PC-3 (cell line): ENCODE measurements at regions not wholly inside any gene's neighbourhood (a gene's known extent, or its start where the extent isn't known, plus 50 kb on each side); places are given as distances from the start of the nearest gene placed in this dataset.

Source experiments
- ATAC-seq: fragments of 200-7000 bp; cut with Tn5 transposase; 2 replicates; pipeline ENCODE4 v1.9.1; 2020; ENCODE audit warnings: mild to moderate bottlenecking, moderate library complexity
- BruUV-seq: library from RNA; stranded (reverse); fragments of 400-500 nt; replicated peaks from 2 replicates; lab custom pipeline; 2021; lab: Mats Ljungman, UMichigan
- CTCF ChIA-PET: fragments of 300-600 bp; sonication (Branson Sonifier 250); formaldehyde crosslinking; loops from one replicate; lab custom pipeline; 2022; ENCODE audit warnings: antibody characterized with exemption; lab: Charles Lee
- POLR2A ChIA-PET: fragments of 300-600 bp; sonication (Branson Sonifier 250); formaldehyde crosslinking; loops from one replicate; lab custom pipeline; 2022; ENCODE audit warnings: antibody characterized with exemption; ENCODE audit not compliant: unreplicated experiment; lab: Charles Lee
- DNase-seq: peaks from one replicate; pipeline ENCODE4 v3.0.0-alpha.2; 2015
- H2AFZ ChIP-seq: fragments of 300-600 bp; sonication (generic); 2 replicates; pipeline ENCODE4 v1.6.0; 2016; ENCODE audit warnings: antibody characterized with exemption, low read length
- H3F3A ChIP-seq: fragments of 300-600 bp; sonication (generic); one replicate; pipeline ENCODE4 v1.6.0; 2017; ENCODE audit warnings: antibody characterized with exemption, low read length, control low read depth, mild to moderate bottlenecking; ENCODE audit not compliant: unreplicated experiment
- H3K27ac ChIP-seq: fragments of 300-600 bp; sonication (generic); 2 replicates; pipeline ENCODE4 v1.5.1; 2016; ENCODE audit warnings: mild to moderate bottlenecking, low read length
- H3K27me3 ChIP-seq: fragments of 300-600 bp; sonication (generic); 2 replicates; pipeline ENCODE4 v1.6.1; 2016; ENCODE audit warnings: low read length, mixed read lengths
- H3K36me3 ChIP-seq: fragments of 300-600 bp; sonication (generic); 2 replicates; pipeline ENCODE4 v1.6.1; 2016; ENCODE audit warnings: low read depth, mixed run types, low read length, mixed read lengths
- H3K4me1 ChIP-seq: fragments of 300-600 bp; sonication (generic); 2 replicates; pipeline ENCODE4 v1.5.1; 2016; ENCODE audit warnings: low read length; ENCODE audit not compliant: insufficient read depth
- H3K4me2 ChIP-seq: fragments of 300-600 bp; sonication (generic); 2 replicates; pipeline ENCODE4 v1.6.0; 2016; ENCODE audit warnings: low read length
- H3K4me3 ChIP-seq: fragments of 300-600 bp; sonication (generic); 2 replicates; pipeline ENCODE4 v1.5.1; 2016; ENCODE audit warnings: mild to moderate bottlenecking, low read length, mixed read lengths
- H3K79me2 ChIP-seq: fragments of 300-600 bp; sonication (generic); 2 replicates; pipeline ENCODE4 v1.6.1; 2017; ENCODE audit warnings: low read length, mixed read lengths
- H3K9ac ChIP-seq: fragments of 300-600 bp; sonication (generic); 2 replicates; pipeline ENCODE4 v1.6.0; 2016; ENCODE audit warnings: mild to moderate bottlenecking, low read length
- H3K9me2 ChIP-seq: fragments of 300-600 bp; sonication (generic); replicated peaks from 2 replicates; pipeline ENCODE4 v1.6.1; 2016; ENCODE audit warnings: mixed run types, low read length, mixed read lengths
- H3K9me3 ChIP-seq: fragments of 300-600 bp; sonication (generic); 2 replicates; pipeline ENCODE4 v1.6.1; 2016; ENCODE audit warnings: low read length, mixed read lengths
- H4K20me1 ChIP-seq: fragments of 300-600 bp; sonication (generic); 2 replicates; pipeline ENCODE4 v1.6.1; 2016; ENCODE audit warnings: low read length, mixed read lengths
- EZH2 ChIP-seq: fragments of 300-600 bp; sonication (generic); IDR thresholded peaks from one replicate; pipeline ENCODE4 v1.6.1; 2017; ENCODE audit warnings: antibody characterized with exemption, mild to moderate bottlenecking, low read length; ENCODE audit not compliant: unreplicated experiment
- EZH2phosphoT487 ChIP-seq: fragments of 300-600 bp; sonication (generic); IDR thresholded peaks from 2 replicates; pipeline ENCODE4 v1.6.1; 2018; ENCODE audit warnings: mild to moderate bottlenecking, antibody characterized with exemption, low read length, borderline replicate concordance
- intact Hi-C: fragments of 100-400 bp; cut with micrococcal nuclease; formaldehyde crosslinking; loops from 2 replicates; pipeline ENCODE4 v1.9.0; 2023
- TF ChIP-seq, protein P1 (sequence below): fragments of 300-600 bp; sonication (generic); conservative IDR thresholded peaks from 2 replicates; pipeline ENCODE4 v1.5.1; 2017; ENCODE audit warnings: antibody characterized with exemption, low read depth, mild to moderate bottlenecking, low read length

GRCh38 chr15:93563218-93563617, 474.2 kb upstream of the RGMA start:
- no TSS peak for BruUV-seq
- POLR2A ChIA-PET: no interaction called here
- TF ChIP-seq, protein P1, sequence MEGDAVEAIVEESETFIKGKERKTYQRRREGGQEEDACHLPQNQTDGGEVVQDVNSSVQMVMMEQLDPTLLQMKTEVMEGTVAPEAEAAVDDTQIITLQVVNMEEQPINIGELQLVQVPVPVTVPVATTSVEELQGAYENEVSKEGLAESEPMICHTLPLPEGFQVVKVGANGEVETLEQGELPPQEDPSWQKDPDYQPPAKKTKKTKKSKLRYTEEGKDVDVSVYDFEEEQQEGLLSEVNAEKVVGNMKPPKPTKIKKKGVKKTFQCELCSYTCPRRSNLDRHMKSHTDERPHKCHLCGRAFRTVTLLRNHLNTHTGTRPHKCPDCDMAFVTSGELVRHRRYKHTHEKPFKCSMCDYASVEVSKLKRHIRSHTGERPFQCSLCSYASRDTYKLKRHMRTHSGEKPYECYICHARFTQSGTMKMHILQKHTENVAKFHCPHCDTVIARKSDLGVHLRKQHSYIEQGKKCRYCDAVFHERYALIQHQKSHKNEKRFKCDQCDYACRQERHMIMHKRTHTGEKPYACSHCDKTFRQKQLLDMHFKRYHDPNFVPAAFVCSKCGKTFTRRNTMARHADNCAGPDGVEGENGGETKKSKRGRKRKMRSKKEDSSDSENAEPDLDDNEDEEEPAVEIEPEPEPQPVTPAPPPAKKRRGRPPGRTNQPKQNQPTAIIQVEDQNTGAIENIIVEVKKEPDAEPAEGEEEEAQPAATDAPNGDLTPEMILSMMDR: no peak
- TF ChIP-seq EZH2 (no peak), EZH2phosphoT487 (no peak)
- Histone ChIP-seq H4K20me1 (no peaks in the 10 kb centered on the region), H3K4me3 (no peak overlapping the region), H3K9me2 (no peaks in the 10 kb centered on the region), H3K9ac (no peak overlapping the region), H3K27ac (no peak overlapping the region), H3K79me2 (no peaks in the 10 kb centered on the region), H3K36me3 (no peaks in the 10 kb centered on the region), H2AFZ (no peak overlapping the region), H3K4me2 (no peak overlapping the region), H3F3A (no peaks in the 10 kb centered on the region), H3K27me3 (peaks cover 6% of the 10 kb centered on the region; the same call in 1 of the 2 replicates), H3K9me3 (no peaks in the 10 kb centered on the region), H3K4me1 (no peaks in the 10 kb centered on the region)
- DNase-seq (no peak), ATAC-seq (no peak)
- intact Hi-C loops: no loop called here
- CTCF ChIA-PET: no interaction called here

DNA sequence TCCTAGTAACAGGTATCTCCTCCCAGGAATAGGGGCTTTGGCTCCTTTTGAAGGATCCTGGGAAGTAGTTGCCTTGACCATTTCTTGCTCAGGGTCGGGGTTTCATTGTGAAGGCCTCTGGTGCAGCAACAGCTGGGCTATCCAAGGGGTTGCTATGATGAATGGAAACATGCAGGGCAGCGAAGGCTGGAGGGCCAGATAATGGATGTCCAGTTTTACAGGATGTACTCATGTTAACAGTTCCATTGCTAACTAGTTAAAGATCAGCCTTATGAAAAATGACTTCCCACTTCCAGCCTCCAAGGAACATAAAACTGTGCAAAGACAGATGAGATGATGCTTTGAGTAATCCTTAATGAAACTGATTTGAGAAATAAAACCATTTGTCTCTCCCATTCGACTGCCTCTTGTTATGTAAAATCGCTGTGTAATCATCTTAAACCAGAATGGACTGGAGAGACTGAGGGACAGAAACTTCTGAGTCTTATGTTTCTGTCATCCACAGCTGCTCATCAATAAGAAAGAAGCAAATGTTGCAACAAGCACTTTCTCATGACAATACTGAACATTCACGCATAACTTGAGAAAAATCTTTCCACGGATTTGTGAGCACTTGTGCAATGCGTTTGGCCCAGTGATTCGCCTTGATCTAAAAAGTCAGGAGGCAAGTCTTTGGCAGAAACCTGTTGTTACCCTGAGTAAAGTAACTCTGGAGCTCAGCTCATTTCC, 473.5 kb upstream of the RGMA start:
- Histone ChIP-seq H3K9me3 (no peaks in the 10 kb centered on the region), H3K4me2 (no peak overlapping the region), H3K27ac (no peak overlapping the region), H3F3A (no peaks in the 10 kb centered on the region), H3K27me3 (peaks cover 6% of the 10 kb centered on the region; the same call in 1 of the 2 replicates), H3K9me2 (no peaks in the 10 kb centered on the region), H2AFZ (no peak overlapping the region), H3K9ac (no peak overlapping the region), H4K20me1 (no peaks in the 10 kb centered on the region), H3K79me2 (no peaks in the 10 kb centered on the region), H3K4me1 (no peaks in the 10 kb centered on the region), H3K4me3 (no peak overlapping the region), H3K36me3 (no peaks in the 10 kb centered on the region)
- ChIA-PET POLR2A (no interaction called here), CTCF (no interaction called here)
- DNase-seq: no peak
- intact Hi-C loops: no loop called here
- BruUV-seq: no TSS peak
- no peak for ATAC-seq
- TF ChIP-seq EZH2phosphoT487 (no peak), EZH2 (no peak)
- TF ChIP-seq, protein P1: no peak

DNA sequence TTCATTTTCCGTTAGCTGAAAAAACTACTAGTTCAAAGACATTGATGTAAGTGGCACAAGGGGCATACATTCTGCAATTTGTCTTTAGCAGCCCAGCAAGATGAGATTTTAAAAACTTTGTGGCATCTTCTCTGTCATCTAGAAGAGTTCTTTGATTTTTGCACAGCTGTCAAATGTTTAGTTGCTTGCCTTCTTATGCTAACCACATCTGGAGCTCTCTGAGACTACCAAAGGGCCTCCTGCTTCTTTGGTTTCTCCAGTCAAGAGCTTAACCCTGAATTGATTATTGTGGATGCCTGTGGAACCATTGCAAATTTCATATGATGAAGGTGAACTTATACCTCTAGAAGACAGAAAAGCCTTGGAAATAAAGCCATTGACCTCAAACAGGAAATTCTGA, 468.7 kb upstream of the RGMA start:
- Histone ChIP-seq H3K9me3 (no peaks in the 10 kb centered on the region), H3K4me3 (no peak overlapping the region), H3K4me1 (no peaks in the 10 kb centered on the region), H2AFZ (no peak overlapping the region), H3K27me3 (peaks cover 3% of the 10 kb centered on the region; the same call in 1 of the 2 replicates), H3K9ac (no peak overlapping the region), H3K4me2 (no peak overlapping the region), H4K20me1 (no peaks in the 10 kb centered on the region), H3K9me2 (no peaks in the 10 kb centered on the region), H3K36me3 (no peaks in the 10 kb centered on the region), H3K79me2 (no peaks in the 10 kb centered on the region), H3F3A (no peaks in the 10 kb centered on the region), H3K27ac (no peak overlapping the region)
- BruUV-seq: no TSS peak
- intact Hi-C loops: no loop called here
- ChIA-PET CTCF (no interaction called here), POLR2A (no interaction called here)
- ATAC-seq: no peak
- DNase-seq: no peak
- TF ChIP-seq EZH2phosphoT487 (no peak), EZH2 (no peak)
- TF ChIP-seq, protein P1: no peak
